Skeletal muscle satellite cell (primary cell): ENCODE measurements at regions not wholly inside any gene's neighbourhood (a gene's known extent, or its start where the extent isn't known, plus 50 kb on each side); places are given as distances from the start of the nearest gene placed in this dataset.

Source experiments
- H3K27me3 ChIP-seq: 2 replicates; pipeline ENCODE4 v1.7.0; 2013; ENCODE audit warnings: low read length; ENCODE audit not compliant: control insufficient read depth, insufficient read depth
- H3K36me3 ChIP-seq: 2 replicates; pipeline ENCODE4 v1.7.0; 2013; ENCODE audit warnings: mild to moderate bottlenecking, control low read depth, low read length; ENCODE audit not compliant: insufficient read depth
- H3K4me1 ChIP-seq: 2 replicates; pipeline ENCODE4 v1.7.0; 2013; ENCODE audit warnings: low read length; ENCODE audit not compliant: control insufficient read depth, insufficient read depth
- H3K4me2 ChIP-seq: 2 replicates; pipeline ENCODE4 v1.7.0; 2013; ENCODE audit warnings: mild to moderate bottlenecking, low read length
- H3K4me3 ChIP-seq: 2 replicates; pipeline ENCODE4 v1.7.0; 2013; ENCODE audit warnings: low read length
- H3K9ac ChIP-seq: 2 replicates; pipeline ENCODE4 v1.7.0; 2013; ENCODE audit warnings: mild to moderate bottlenecking, low read depth, low read length, moderate library complexity
- H3K9me3 ChIP-seq: replicated peaks from 2 replicates; pipeline ENCODE4 v1.7.0; 2013; ENCODE audit warnings: mild to moderate bottlenecking, control low read depth, low read length

GRCh38 chr2:223230352-223230751 is 178.4 kb downstream of the KCNE4 start:
- Histone ChIP-seq H3K9ac (no peak overlapping the region), H3K9me3 (no peaks in the 10 kb centered on the region), H3K27me3 (no peaks in the 10 kb centered on the region), H3K4me1 (no peaks in the 10 kb centered on the region), H3K4me3 (no peak overlapping the region), H3K4me2 (no peak overlapping the region), H3K36me3 (no peaks in the 10 kb centered on the region)

- H3K9me3 ChIP-seq = no peaks in the 10 kb centered on the region
- H3K27me3 ChIP-seq = no peaks in the 10 kb centered on the region
- no peak overlapping the region for H3K9ac ChIP-seq
- peaks cover 6% of the 10 kb centered on the region for H3K4me1 ChIP-seq
- H3K4me3 ChIP-seq = no peak overlapping the region
- no peak overlapping the region for H3K4me2 ChIP-seq
- no peaks in the 10 kb centered on the region for H3K36me3 ChIP-seq
Measured at GRCh38 chr2:223232285-223232684, 180.3 kb downstream of the KCNE4 start.

- no peak overlapping the region for H3K9ac ChIP-seq
- no peak overlapping the region for H3K4me3 ChIP-seq
- H3K9me3 ChIP-seq = no peaks in the 10 kb centered on the region
- no peaks in the 10 kb centered on the region for H3K36me3 ChIP-seq
- peaks cover 6% of the 10 kb centered on the region for H3K4me1 ChIP-seq
- no peak overlapping the region for H3K4me2 ChIP-seq
- H3K27me3 ChIP-seq = no peaks in the 10 kb centered on the region
Measured at GRCh38 chr2:223232896-223233295, 180.9 kb downstream of the KCNE4 start.

GRCh38 chr2:223235986-223236385 is 184.0 kb downstream of the KCNE4 start:
- H3K4me2 ChIP-seq = no peak overlapping the region

GRCh38 chr2:223238301-223238700 is 186.3 kb downstream of the KCNE4 start:
- H3K4me1 ChIP-seq = peaks cover 6% of the 10 kb centered on the region
- no peak overlapping the region for H3K4me2 ChIP-seq
- H3K36me3 ChIP-seq = no peaks in the 10 kb centered on the region
- H3K9ac ChIP-seq = no peak overlapping the region
- H3K9me3 ChIP-seq = no peaks in the 10 kb centered on the region
- H3K4me3 ChIP-seq = no peak overlapping the region
- H3K27me3 ChIP-seq = no peaks in the 10 kb centered on the region

More at GRCh38 chr2:223235986-223236385, 184.0 kb downstream of the KCNE4 start:
- Histone ChIP-seq H3K27me3 (no peaks in the 10 kb centered on the region), H3K4me1 (peaks cover 6% of the 10 kb centered on the region), H3K9me3 (no peaks in the 10 kb centered on the region), H3K4me3 (no peak overlapping the region), H3K36me3 (no peaks in the 10 kb centered on the region), H3K9ac (no peak overlapping the region)

GRCh38 chr2:223243233-223243632 is 191.2 kb downstream of the KCNE4 start:
- H3K4me3 ChIP-seq = no peak overlapping the region
- no peaks in the 10 kb centered on the region for H3K36me3 ChIP-seq
- no peaks in the 10 kb centered on the region for H3K4me1 ChIP-seq
- H3K4me2 ChIP-seq = no peak overlapping the region
- no peaks in the 10 kb centered on the region for H3K27me3 ChIP-seq
- no peaks in the 10 kb centered on the region for H3K9me3 ChIP-seq
- no peak overlapping the region for H3K9ac ChIP-seq

GRCh38 chr2:223247136-223247535 is 195.1 kb downstream of the KCNE4 start:
- Histone ChIP-seq H3K9ac (no peak overlapping the region), H3K4me1 (no peaks in the 10 kb centered on the region), H3K9me3 (no peaks in the 10 kb centered on the region), H3K36me3 (no peaks in the 10 kb centered on the region), H3K27me3 (no peaks in the 10 kb centered on the region), H3K4me2 (no peak overlapping the region), H3K4me3 (no peak overlapping the region)

GRCh38 chr2:223251656-223252229 is 199.8 kb downstream of the KCNE4 start:
- H3K4me2 ChIP-seq = no peak overlapping the region
- no peaks in the 10 kb centered on the region for H3K27me3 ChIP-seq
- no peaks in the 10 kb centered on the region for H3K9me3 ChIP-seq
- no peak overlapping the region for H3K9ac ChIP-seq
- no peaks in the 10 kb centered on the region for H3K4me1 ChIP-seq
- no peaks in the 10 kb centered on the region for H3K36me3 ChIP-seq
- no peak overlapping the region for H3K4me3 ChIP-seq

GRCh38 chr2:223260681-223261080 is 208.7 kb downstream of the KCNE4 start:
- Histone ChIP-seq H3K9ac (no peak overlapping the region), H3K4me1 (no peaks in the 10 kb centered on the region), H3K4me3 (no peak overlapping the region), H3K27me3 (no peaks in the 10 kb centered on the region), H3K36me3 (no peaks in the 10 kb centered on the region), H3K4me2 (peak overlapping the region; percentile 26), H3K9me3 (no peaks in the 10 kb centered on the region)

- Histone ChIP-seq H3K4me2 (no peak overlapping the region), H3K9ac (no peak overlapping the region), H3K36me3 (no peaks in the 10 kb centered on the region), H3K9me3 (no peaks in the 10 kb centered on the region), H3K27me3 (no peaks in the 10 kb centered on the region), H3K4me3 (no peak overlapping the region), H3K4me1 (no peaks in the 10 kb centered on the region)
Measured at GRCh38 chr2:223262946-223263345, 211.0 kb downstream of the KCNE4 start.

- no peak overlapping the region for H3K9ac ChIP-seq
- H3K4me3 ChIP-seq = no peak overlapping the region
- H3K27me3 ChIP-seq = no peaks in the 10 kb centered on the region
- no peaks in the 10 kb centered on the region for H3K4me1 ChIP-seq
- no peaks in the 10 kb centered on the region for H3K9me3 ChIP-seq
- H3K4me2 ChIP-seq = no peak overlapping the region
- H3K36me3 ChIP-seq = no peaks in the 10 kb centered on the region
Measured at GRCh38 chr2:223264541-223265193, 212.7 kb downstream of the KCNE4 start.
